ENCODE measurements at regions not wholly inside any gene's neighbourhood (a gene's known extent, or its start where the extent isn't known, plus 50 kb on each side); places are given as distances from the start of the nearest gene placed in this dataset.

DNA sequence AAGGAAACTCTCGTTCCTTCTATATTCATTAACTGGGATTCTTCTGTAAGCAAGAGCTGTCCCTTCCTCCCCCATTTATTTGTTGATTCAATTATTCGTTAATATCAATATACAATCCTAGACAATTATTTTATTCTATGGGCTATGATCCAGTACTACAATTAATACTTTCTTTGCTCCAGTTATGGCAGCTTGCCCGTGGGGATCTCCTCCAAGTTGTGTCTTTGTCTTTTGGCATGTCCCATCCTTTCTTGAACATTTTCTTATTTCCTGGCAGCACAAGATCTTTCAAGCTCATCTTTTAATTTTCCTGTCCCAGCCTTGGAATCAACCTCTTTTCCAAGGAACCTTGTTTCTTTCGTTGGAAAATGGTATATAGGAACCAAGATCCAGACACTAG is 249.3 kb downstream of the GAS1 start:
- Mint-ChIP-seq H3K27me3 (peaks cover 4% of the 10 kb centered on the region), H3K4me3 (no peak overlapping the region), H3K36me3 (ENCODE audit: low read depth) (no peaks in the 10 kb centered on the region), H3K27ac (no peak overlapping the region), H3K9me3 (no peaks in the 10 kb centered on the region), H3K4me1 (ENCODE audit: low read depth) (no peaks in the 10 kb centered on the region)

DNA sequence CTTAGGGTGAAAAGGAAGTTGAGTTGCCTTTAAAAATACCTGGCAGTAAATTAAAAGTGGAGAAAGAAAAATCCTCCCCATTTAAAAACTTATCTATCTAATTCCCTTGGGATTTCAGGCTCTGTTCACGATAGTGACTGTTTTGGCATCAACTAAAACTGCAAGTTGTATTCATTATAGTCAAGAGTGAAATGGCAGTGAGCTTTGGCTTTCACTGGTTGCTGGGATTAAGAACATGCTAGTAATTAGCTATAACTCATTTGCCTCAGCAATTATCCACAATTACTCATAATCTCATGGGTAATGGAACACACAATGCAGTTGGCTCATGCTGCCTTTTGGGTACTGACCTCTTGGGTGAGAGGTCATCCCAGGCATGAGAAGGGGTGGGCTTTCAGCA is 250.1 kb downstream of the GAS1 start:
- Mint-ChIP-seq H3K27ac (no peak overlapping the region), H3K36me3 (ENCODE audit: low read depth) (no peaks in the 10 kb centered on the region), H3K4me3 (no peak overlapping the region), H3K9me3 (no peaks in the 10 kb centered on the region), H3K4me1 (ENCODE audit: low read depth) (no peaks in the 10 kb centered on the region), H3K27me3 (peaks cover 8% of the 10 kb centered on the region)

DNA sequence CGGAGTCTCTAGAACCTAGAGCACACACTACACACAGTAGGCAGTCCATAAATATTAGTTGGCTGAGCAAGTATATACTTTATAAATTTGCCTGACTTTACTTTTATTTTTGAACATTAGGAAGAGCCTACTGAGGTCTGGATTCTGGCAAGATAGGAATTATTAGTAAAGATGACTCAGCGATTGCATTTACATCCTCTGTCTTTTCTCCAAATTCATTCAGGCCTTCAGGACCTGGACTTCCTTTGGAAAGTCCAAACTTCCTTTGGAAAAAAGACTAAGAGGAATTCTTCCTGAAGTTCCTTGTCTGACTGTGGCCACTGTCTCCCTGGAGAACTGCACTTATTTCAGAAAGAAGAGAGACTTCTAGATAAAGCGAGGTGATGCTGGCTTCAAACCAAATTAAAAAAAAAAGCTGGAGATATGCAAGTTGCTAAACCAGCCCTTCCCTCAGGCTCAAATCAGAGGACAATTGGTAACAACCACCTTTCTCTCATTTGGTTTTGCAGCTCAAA is 251.3 kb downstream of the GAS1 start:
- no peaks in the 10 kb centered on the region for H3K36me3 Mint-ChIP-seq (ENCODE audit: low read depth)
- H3K27me3 Mint-ChIP-seq = peaks cover 15% of the 10 kb centered on the region
- H3K4me1 Mint-ChIP-seq (ENCODE audit: low read depth) = no peaks in the 10 kb centered on the region
- no peaks in the 10 kb centered on the region for H3K9me3 Mint-ChIP-seq
- no peak overlapping the region for H3K4me3 Mint-ChIP-seq
- H3K27ac Mint-ChIP-seq = no peak overlapping the region

DNA sequence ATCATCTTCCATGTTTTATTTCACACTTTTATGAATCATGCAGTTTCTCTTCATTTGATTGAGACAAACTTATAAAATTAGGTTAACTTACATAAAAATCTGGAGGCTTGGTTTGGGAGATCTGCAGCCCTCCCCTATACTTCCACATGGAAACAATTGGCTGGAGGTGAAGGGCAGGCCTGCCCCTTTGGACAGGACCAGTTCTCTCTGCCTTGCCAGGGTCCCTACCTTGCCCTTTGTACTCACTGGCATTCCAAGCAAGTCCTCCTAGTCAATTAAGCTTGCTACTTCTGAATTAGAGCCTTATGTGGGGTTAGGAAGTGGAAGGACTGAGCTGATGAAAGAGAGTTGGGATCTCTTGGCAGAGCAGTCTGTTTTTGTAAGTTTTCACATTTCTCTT is 257.3 kb downstream of the GAS1 start:
- H3K9me3 Mint-ChIP-seq = no peaks in the 10 kb centered on the region
- no peaks in the 10 kb centered on the region for H3K36me3 Mint-ChIP-seq (ENCODE audit: low read depth)
- no peak overlapping the region for H3K4me3 Mint-ChIP-seq
- H3K27ac Mint-ChIP-seq = no peak overlapping the region
- H3K4me1 Mint-ChIP-seq (ENCODE audit: low read depth) = no peaks in the 10 kb centered on the region
- H3K27me3 Mint-ChIP-seq = peaks cover 15% of the 10 kb centered on the region

DNA sequence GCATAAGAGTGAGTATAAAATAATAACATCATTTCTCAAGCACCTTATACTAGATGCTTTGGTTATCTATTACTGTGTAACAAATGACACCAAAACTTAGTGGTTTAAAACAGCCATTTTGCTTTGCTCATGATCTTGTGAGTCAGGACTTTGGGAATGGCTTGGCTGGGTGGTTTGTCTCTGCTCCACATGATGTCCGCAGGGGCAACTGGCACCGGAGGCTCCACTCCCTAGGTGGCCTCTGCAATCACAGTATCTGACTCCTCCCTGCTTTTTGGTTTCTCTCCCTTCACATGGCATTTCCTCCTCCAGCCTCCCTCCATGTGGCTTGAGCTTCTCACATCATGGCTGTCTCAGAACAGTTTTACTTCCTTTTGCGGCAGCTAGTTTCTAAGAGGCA is 259.5 kb downstream of the GAS1 start:
- Mint-ChIP-seq H3K27ac (no peak overlapping the region), H3K9me3 (no peaks in the 10 kb centered on the region), H3K4me1 (ENCODE audit: low read depth) (no peaks in the 10 kb centered on the region), H3K27me3 (peaks cover 12% of the 10 kb centered on the region), H3K36me3 (ENCODE audit: low read depth) (no peaks in the 10 kb centered on the region), H3K4me3 (no peak overlapping the region)

DNA sequence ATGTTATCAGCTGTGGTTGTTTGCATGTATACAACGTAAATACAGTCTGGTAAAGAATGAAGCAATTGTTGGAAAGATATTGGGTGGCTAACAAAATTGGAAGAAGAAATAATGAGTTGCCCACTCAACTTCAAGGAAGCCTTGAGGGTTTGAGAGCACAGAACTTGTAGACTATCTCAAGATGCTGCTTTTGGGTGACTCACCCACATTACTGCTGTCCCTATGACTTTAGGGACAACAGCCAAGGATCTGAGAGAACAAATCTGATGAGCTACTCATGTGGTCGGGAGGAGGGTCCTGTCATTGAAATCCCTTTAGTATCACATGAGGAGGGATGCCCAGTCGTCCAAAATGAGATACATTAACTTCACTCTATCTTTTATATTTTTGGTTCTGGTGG is 261.8 kb downstream of the GAS1 start:
- Mint-ChIP-seq H3K27me3 (no peaks in the 10 kb centered on the region), H3K9me3 (no peaks in the 10 kb centered on the region), H3K4me1 (ENCODE audit: low read depth) (no peaks in the 10 kb centered on the region), H3K36me3 (ENCODE audit: low read depth) (no peaks in the 10 kb centered on the region), H3K4me3 (no peak overlapping the region), H3K27ac (no peak overlapping the region)

DNA sequence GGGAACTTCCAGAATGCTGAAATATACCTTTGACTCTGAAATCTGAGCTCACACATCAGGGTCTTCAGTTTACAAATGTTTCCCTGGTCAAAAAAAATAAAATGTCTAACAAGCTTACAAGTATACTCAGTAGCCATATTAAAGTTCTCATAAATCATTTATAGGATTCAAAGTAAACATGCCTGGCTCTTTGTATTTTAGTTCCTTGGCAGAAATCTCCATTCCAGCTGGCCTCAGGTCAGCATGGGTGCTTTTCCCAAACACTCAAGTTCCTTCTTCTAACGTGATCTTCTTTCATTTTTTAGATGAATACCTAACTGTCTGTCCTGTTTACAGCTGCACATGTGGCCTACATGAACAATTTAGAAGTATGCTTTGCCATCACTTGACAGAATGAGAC is 263.2 kb downstream of the GAS1 start:
- no peaks in the 10 kb centered on the region for H3K9me3 Mint-ChIP-seq
- H3K4me3 Mint-ChIP-seq = no peak overlapping the region
- H3K27me3 Mint-ChIP-seq = no peaks in the 10 kb centered on the region
- H3K4me1 Mint-ChIP-seq (ENCODE audit: low read depth) = no peaks in the 10 kb centered on the region
- H3K36me3 Mint-ChIP-seq (ENCODE audit: low read depth) = no peaks in the 10 kb centered on the region
- no peak overlapping the region for H3K27ac Mint-ChIP-seq

DNA sequence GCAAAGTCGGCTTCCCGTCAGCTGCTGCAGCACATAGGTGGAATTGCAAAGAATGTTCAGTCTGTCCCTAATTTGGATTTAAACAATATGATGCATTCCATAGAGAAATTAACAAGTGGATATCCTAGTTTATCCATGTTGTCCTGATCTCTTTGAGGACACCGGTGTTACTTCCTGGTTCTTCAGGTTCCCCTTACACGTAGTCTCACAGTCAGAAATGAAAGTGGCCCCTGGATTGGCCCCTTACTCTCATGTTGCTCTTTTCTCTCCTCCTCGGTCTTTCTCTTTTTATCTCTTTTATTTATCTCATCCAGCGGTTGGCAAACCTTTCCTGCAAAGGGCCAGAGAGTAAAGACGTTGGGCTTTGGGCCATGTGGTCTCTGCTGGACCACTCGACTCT is 265.1 kb downstream of the GAS1 start:
- Mint-ChIP-seq H3K4me3 (peak overlapping the region; percentile 59), H3K9me3 (no peaks in the 10 kb centered on the region), H3K27ac (no peak overlapping the region)

DNA sequence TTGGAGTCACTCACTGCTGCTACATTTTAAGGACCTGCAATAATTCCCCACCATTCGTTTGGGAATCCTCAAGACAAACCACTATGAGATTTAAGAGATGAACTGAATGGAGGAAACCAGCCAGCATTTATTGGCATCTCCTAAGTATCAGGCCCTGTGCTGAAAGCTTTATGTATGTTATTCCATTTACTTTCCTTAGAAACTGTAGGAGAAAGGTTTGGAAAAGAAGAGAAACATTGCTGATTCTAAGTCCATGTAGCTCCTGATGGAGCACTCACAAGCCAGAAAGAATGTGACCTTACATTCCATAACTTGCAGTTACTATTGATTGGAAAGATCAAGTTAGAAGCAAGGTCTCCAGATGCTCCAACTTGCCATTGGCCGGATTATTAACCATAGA is 267.4 kb downstream of the GAS1 start:
- no peaks in the 10 kb centered on the region for H3K9me3 Mint-ChIP-seq
- no peaks in the 10 kb centered on the region for H3K36me3 Mint-ChIP-seq (ENCODE audit: low read depth)
- no peak overlapping the region for H3K4me3 Mint-ChIP-seq
- no peak overlapping the region for H3K27ac Mint-ChIP-seq
- no peaks in the 10 kb centered on the region for H3K4me1 Mint-ChIP-seq (ENCODE audit: low read depth)
- H3K27me3 Mint-ChIP-seq = no peaks in the 10 kb centered on the region

More for the DNA sequence above, 265.1 kb downstream of the GAS1 start:
- H3K27me3 Mint-ChIP-seq = no peaks in the 10 kb centered on the region
- H3K4me1 Mint-ChIP-seq (ENCODE audit: low read depth) = no peaks in the 10 kb centered on the region
- no peaks in the 10 kb centered on the region for H3K36me3 Mint-ChIP-seq (ENCODE audit: low read depth)

DNA sequence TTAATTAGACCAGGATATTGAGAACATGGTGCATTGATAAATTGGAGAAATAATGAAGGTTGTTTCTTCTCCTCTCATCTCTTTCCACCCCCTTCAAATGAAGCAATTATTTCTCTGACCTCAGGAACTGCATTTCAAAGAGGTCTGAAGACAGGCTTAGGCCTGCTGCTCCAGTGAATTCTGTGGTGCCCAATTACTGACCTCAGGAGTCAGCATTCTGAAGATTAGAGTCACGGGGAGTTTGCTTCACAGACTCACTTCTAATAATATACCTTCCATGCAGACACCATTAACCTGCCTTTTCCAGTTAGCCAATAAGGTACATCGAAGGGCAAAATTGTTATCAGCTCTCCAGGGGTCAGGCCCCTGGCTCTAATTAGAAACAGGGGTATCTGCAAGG is 270.9 kb downstream of the GAS1 start:
- Mint-ChIP-seq H3K36me3 (ENCODE audit: low read depth) (no peaks in the 10 kb centered on the region), H3K4me1 (ENCODE audit: low read depth) (no peaks in the 10 kb centered on the region), H3K27me3 (no peaks in the 10 kb centered on the region), H3K27ac (no peak overlapping the region), H3K9me3 (no peaks in the 10 kb centered on the region), H3K4me3 (no peak overlapping the region)

DNA sequence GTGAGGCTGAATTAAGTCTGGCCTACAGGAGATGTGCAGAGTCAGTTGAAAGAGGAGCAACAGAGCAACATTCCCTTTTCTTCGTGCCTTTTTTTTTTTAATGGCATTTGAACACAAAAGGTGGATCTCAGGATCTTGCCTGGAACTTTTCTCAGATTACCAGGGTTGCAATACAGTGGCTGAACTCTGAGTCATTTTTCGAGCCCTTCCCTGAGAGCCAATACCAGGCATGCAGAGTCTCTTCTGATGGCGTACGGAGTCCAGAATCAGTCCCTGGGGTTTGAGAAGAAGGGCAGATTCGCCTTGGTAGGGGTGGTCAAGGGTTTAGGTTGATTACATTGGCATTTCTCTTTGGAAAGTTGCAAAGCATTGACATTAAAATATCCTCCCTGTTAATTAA is 271.5 kb downstream of the GAS1 start:
- Mint-ChIP-seq H3K4me1 (ENCODE audit: low read depth) (no peaks in the 10 kb centered on the region), H3K27ac (no peak overlapping the region), H3K9me3 (peaks cover 5% of the 10 kb centered on the region), H3K36me3 (ENCODE audit: low read depth) (no peaks in the 10 kb centered on the region), H3K27me3 (no peaks in the 10 kb centered on the region), H3K4me3 (no peak overlapping the region)

DNA sequence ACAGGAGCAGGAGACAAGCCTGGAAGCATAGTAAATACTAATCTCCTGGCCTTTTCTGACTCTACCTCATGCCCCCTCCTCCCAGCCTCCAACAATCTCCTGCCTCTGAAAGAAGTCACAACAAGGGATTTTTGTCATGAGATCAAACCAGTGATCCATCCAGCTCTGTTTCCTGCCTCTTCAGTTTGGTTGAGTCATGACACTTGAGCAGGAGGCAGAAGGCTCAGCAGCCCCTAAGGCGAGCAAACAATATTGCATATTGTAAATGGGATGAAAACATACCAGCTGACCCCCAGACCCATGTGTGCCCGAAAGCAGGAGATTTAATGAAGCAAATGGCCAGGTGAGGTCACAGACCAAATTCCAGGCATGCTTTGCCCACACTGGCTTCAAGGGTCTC is 272.8 kb downstream of the GAS1 start:
- H3K27me3 Mint-ChIP-seq = no peaks in the 10 kb centered on the region
- no peak overlapping the region for H3K27ac Mint-ChIP-seq
- no peaks in the 10 kb centered on the region for H3K4me1 Mint-ChIP-seq (ENCODE audit: low read depth)
- no peak overlapping the region for H3K4me3 Mint-ChIP-seq
- H3K9me3 Mint-ChIP-seq = peaks cover 8% of the 10 kb centered on the region
- no peaks in the 10 kb centered on the region for H3K36me3 Mint-ChIP-seq (ENCODE audit: low read depth)

DNA sequence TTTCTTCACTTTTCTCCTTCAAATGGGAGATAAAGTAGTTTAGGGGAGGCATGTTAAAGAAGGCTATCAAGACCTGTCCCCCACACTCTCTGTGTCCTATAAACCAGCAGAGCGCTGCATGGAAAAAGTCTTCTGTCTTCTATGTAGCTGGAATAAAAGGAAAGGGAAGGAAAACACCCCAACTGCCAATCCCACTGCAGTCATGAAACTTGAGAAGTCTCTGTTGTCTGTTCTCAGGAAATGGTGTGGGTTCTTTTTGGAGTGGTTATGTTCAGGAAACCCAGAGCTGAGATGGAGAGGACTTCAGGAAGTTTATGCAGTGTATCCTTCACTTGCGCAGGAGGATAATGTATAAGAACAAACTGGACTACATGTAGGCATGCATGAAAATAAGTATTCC is 274.3 kb downstream of the GAS1 start:
- H3K4me1 Mint-ChIP-seq (ENCODE audit: low read depth) = peaks cover 3% of the 10 kb centered on the region
- no peak overlapping the region for H3K4me3 Mint-ChIP-seq
- H3K9me3 Mint-ChIP-seq = peaks cover 8% of the 10 kb centered on the region
- no peak overlapping the region for H3K27ac Mint-ChIP-seq
- H3K36me3 Mint-ChIP-seq (ENCODE audit: low read depth) = no peaks in the 10 kb centered on the region
- peaks cover 3% of the 10 kb centered on the region for H3K27me3 Mint-ChIP-seq

DNA sequence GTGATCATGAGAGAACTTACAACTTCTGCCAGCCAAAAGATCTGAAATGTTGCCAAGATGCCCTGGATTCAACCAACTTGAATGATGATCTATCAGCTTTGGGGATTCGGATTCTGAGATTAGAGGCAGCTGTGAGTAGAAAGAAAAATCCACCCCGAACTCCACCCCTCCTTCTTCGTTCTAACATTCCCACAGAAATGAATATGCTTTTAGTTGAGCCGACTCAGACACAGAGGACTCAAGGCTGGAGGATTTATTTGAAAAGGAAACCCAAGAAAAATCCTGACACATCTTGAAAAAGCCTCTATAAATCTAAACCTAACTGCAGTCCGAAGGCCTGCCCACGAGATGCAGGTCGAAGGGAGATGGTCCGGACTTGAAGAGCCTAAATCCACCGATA is 275.0 kb downstream of the GAS1 start:
- Mint-ChIP-seq H3K36me3 (ENCODE audit: low read depth) (no peaks in the 10 kb centered on the region), H3K27me3 (peaks cover 3% of the 10 kb centered on the region), H3K4me3 (no peak overlapping the region), H3K9me3 (peaks cover 8% of the 10 kb centered on the region), H3K4me1 (ENCODE audit: low read depth) (peaks cover 3% of the 10 kb centered on the region), H3K27ac (no peak overlapping the region)

DNA sequence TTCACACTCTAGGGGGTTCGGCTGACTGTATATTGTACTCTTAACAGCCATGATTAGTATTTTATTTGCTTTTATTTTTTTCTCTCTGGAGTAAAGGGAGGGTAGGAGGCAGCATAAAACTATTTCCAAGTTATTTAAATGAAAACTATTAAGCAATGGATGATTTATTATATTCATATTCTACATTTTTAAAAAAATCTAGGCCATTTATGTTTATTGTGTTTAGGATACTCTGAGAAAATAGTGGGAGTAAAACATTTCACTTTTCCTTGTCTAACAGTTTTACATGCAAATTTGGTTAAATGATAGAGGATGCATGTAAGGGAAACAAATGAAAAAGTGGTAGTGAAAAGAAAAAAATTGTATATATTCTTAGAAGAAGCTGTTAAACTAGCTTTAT is 276.3 kb downstream of the GAS1 start:
- peaks cover 3% of the 10 kb centered on the region for H3K27me3 Mint-ChIP-seq
- H3K27ac Mint-ChIP-seq = no peak overlapping the region
- H3K9me3 Mint-ChIP-seq = peaks cover 8% of the 10 kb centered on the region
- H3K4me3 Mint-ChIP-seq = no peak overlapping the region
- H3K36me3 Mint-ChIP-seq (ENCODE audit: low read depth) = no peaks in the 10 kb centered on the region
- peaks cover 8% of the 10 kb centered on the region for H3K4me1 Mint-ChIP-seq (ENCODE audit: low read depth)

DNA sequence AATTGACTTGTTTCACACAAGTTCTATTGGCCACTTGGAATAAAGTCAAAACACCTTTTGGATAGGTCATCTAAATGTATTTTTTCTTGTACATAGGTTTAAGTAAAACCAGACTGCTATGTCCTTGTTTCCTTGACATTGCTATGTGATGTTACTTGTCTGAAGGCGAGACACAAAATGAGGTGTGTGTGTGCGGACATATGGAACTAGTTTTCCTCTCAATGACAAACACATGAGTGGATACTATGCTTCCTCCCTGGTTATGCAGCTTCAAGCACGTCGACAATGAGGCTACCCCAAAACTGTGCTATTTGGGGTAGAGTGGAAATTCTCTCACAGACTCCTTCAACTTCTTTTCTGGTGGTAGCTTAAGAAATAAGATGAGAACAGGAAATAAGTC is 276.8 kb downstream of the GAS1 start:
- Mint-ChIP-seq H3K27ac (no peak overlapping the region), H3K4me3 (no peak overlapping the region), H3K4me1 (ENCODE audit: low read depth) (peaks cover 8% of the 10 kb centered on the region), H3K36me3 (ENCODE audit: low read depth) (no peaks in the 10 kb centered on the region), H3K9me3 (peaks cover 8% of the 10 kb centered on the region), H3K27me3 (peaks cover 3% of the 10 kb centered on the region)
